HS-27A (cell line): ENCODE measurements at regions not wholly inside any gene's neighbourhood (a gene's known extent, or its start where the extent isn't known, plus 50 kb on each side); places are given as distances from the start of the nearest gene placed in this dataset.

Experiments
- DNase-seq: peaks from one replicate; pipeline ENCODE4 v3.0.0-alpha.2; 2012; ENCODE audit warnings: low read depth, missing footprints

DNA sequence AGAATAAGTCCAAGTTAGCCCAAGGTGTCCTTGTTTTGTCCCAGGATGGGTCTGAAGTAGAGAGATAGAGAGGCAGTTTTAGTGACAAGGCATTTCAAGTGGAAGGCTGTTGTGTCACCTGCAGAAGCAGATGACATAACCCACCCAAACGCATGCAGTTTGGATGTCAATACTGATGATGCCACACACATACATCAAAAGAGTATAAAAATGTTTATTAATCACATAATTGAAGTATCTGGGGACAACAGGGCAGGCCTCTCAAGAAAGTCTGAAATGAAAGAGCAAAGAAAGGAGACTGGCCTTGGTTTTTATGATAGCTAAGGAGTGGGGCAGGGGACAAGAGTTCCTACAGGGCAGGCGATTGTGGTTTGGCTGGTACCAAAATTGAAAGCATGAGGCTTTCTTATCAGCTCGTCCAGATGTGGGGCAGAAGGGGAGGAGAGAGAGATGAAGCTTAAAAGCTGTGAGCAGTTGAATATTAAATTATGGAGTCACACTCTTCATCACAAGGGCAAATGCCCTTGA is 78.4 kb upstream of the TSPAN8 start:
- DNase-seq, result no peak

DNA sequence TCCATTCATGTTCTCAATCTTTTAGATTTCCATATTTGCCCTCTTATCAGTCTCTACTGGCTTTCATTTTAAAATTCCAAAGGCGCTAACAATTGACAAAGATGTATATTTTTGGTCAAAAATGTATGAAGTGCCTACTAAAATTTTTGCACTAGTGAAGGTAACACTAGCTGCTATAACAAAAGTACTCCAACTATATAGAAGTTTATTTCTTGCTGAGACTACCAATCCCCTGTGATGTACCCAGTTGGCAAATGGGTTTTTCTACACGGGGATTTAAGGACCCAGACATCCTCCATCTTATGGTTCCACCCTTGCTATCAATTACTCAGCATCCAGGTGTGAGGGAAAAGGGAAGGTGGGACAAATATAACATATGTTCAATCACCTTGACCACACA is 75.3 kb upstream of the TSPAN8 start:
- no peak for DNase-seq

DNA sequence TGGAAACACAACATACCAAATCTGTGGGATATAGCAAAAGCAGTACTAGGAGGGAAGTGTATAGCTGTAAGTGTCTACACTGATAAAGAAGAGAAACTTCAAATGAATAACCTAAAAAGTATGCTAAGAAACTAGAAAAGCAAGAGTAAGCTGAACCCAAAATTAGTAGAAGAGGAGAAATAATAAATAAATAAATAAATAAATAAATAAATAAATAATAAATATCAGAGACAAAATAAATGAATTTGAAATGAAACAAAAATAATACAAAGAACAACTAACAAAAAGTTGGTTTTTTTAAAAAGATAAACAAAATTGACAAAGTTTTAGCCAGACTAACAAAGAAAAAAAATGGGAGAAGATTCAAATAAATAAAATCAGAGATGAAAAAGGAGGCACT is 72.7 kb upstream of the TSPAN8 start:
- no peak for DNase-seq

DNA sequence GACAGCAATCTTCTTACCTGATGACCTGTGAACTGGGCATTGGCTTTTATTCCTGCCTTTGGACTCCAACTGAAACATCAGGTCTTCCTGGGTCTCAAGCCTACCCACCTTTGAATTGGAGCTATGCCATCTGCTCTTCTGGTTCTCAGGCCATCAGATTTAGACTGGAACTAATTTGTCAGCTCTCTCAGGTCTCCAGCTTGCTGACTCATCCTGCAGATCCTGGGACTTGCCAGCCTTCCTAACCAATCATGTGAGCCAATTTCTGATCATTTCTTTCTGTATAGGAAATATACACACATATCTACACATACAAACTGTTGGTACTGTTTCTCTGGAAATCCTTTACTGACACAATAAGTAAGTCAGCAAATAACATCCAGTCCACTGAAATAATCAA is 65.3 kb upstream of the TSPAN8 start:
- DNase-seq, result no peak

DNA sequence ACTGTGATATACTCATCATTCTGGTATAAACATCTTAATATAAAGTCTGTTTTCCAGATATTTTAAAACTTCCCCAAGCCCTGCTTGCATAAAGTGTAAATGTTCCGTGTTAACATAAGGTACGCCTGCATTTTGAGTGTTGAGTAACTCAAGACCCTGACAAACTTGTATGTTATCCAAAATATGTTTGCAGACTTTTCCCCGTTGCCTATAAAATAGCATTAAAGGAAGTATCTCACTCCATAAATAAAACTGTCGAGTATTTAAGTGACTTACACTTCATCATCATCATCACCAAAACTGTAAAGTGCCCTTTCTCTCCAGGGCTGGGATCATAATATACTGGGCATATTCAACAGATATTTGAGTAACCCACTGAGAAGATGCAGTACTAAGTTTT is 64.6 kb upstream of the TSPAN8 start:
- no peak for DNase-seq

DNA sequence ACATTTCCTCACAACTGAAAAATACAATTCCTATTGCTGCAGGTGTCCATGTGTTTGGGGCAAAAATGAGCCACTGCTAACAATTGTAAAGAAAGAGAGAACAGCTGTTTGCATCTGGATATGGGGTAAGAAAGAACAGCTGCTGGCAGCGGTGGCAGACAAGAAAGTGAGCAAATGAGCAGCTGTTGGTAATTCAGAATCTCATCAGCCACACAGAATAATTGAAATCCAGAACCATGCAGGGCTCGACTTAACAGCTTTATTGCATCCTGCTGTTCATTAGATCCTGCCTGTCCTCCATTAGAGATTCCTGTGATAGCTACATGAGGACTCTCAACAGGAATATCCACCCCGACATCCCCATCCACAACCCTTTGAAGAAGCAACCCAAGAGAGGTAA is 62.5 kb upstream of the TSPAN8 start:
- no peak for DNase-seq

DNA sequence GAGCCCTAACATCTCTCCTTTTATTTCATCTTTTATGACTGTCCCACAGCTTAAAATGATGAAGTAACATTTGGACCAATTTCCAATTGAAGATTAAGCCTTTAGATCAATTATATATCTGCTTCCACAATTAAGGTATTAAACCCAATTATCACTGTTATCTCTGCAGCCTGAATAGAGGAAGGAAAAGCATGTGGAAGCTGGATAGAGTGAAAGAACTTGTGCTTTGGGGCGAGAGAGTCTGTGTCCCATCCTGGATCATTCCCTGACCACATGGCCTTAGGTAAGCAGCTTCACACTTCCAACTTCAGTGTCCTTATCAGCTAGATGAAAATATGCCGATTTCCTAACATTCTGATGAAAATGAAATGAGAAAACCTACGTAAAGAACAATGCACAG is 61.4 kb upstream of the TSPAN8 start:
- no peak for DNase-seq

DNA sequence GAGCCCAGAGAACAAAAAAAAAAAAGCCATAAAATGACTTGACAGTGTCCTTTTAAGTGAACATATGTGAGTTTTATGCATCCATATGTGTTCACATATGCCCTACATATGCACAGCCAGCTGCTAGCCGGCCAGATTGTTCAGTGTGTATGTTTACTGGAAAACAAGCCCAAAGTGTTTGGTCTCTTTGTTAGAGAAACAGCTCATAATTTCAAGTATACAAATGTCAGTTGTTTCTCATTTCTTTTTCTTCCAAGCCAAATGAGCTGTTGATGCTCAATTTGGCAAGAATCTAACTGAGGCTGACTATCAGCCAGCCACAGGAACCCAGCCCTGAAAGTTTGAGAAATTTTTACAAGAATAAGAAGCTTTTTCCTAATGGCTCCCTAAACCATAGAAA is 60.8 kb upstream of the TSPAN8 start:
- no peak for DNase-seq

DNA sequence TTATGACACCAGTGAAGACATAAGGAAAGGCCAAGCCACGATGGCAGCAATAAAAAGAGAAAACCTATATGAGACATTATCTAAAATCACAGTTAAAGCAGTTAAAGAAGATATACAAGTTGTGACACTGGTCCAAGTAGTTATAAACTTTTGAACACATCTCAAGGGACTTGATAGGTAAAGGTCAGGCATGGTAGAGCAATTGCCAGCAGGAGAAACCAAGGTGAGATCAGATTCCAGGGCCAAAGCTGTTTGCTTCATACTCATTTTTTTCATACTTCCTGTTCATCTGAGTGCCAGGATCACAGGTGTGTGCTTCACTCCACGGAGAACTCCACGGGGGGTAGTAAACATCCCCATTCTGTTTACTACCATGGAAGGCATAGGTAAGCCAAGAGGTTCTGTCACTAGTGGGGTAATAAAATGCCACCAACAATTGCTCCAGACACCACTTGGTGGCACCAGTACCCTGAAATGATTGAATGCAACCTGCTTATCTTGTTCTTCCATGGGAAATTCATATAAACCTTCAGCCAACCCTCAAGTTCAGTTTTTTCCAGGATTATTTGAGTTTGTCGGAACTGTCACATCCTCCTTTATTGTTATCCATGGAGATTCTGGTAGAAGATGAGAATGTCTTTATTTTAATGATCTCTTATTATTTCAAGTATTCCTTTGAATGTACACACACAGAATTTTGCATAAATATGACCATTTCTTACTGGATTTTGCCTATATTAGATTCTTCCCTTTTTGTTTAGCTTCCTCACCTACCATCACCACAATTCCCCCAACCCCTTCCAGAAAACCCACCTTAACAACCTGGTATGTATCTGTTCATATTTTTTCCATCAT is 59.2 kb upstream of the TSPAN8 start:
- no peak for DNase-seq

DNA sequence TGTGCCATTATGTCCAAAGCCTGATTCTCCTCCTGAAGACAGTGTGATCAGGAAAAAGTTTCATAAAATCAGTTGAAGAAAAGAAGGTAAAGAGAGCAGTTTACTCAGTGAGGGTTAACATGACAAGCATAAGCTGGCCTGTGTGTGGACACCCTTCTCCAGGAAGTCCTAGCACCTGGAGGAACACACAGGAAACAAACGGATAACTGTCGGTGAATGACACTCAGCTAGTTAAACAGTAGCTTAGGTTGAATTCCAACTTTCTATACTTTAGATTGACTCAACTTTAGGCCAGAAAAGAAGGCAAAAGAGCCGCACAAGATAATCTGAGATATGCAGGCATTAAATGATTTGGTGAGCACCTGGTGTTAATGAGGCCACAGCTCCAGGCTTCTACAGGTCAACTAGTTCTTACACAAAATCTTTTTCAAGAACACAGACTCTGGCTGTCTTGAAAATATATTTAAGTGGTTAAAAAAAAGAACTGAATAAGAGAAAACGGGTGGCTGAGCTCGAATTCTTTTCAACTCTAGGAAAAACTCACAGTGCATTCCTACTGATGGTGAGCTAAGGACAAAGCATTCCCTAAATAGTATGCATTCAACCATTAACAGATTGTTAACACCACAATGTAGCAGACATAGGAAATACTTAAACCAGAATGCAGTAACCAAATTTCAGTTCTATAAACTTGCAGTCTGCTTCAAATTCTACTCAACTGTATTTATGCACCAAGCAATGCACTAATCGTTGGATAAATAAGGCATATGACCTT is 56.9 kb upstream of the TSPAN8 start:
- DNase-seq, result no peak

DNA sequence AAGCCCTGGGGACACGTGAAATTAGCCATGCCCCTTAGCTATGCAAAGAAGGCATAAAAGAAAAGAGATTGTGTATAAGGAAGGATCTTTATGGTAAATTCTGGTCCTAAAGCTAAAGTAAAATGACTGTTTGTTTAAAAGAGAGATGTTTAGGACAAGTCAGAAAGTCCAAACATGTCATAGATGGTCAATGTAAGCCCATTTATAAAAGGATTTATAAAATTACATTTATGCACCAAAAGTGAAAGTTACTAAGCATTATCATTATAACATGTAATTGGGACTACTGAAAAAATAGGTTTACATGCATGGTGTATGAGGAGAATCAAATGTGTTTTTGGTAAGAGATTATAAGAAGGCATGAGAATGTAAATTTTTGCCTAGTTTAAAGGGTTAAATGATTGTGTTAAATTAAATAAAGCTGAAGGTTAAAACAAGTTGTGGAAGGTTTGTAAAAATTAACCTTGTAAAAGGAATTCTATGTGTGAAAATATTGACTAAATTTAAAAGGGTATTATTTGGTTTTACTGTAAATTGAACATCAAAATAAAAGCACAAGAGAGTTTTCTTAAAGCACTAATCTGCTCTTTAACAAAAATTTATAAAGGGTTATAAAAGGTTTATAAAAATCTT is 50.4 kb upstream of the TSPAN8 start:
- DNase-seq, result no peak
